ENCODE measurements at regions not wholly inside any gene's neighbourhood (a gene's known extent, or its start where the extent isn't known, plus 50 kb on each side); places are given as distances from the start of the nearest gene placed in this dataset.

- TF ChIP-seq POLR2A (IDR thresholded peaks at IDR 0.05) (no peak), CTCF (IDR thresholded peaks at IDR 0.05) (no peak), EP300 (IDR thresholded peaks at IDR 0.05; ENCODE audit: low read depth) (no peak), POLR2AphosphoS5 (IDR thresholded peaks at IDR 0.05) (no peak)
- intact Hi-C loops (cut with DNase I; ENCODE audit: low total_unique reads), result no loop called here
These were observed 310.9 kb upstream of the RBFOX1 start for GRCh38 chr16:7021653-7022275.

DNA sequence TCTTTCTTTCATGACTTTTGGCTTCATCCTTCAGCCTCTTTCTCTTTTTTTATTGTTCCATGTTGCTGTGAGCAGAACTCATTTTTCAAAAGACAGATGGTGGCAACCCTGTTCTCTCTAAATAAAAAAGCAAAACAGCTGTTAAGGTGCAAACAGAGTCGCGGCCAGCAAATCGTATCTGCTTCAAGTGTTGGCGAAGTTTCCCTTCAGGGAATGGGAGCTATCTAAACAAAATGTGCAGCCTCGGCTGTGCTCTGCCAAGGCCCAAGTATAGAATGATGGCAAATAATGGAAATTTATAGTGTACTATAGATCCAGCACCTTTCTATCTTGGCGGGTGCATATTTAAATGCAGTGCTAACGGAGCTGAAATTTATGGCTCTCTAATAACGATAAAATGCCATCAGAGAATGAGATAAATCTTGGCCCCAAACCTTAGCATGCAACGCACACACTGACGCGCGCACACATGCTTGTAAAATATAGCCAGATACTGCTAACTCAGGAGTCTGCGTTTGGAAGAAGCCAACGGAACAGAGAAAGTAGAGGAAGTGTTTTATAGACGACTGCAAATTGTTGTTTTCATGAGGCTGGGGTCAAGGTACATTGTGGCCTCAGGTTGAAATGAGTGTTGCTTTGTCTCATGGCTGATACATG is 315.5 kb upstream of the RBFOX1 start:
- TF ChIP-seq CTCF (IDR thresholded peaks at IDR 0.05) (no peak), POLR2A (IDR thresholded peaks at IDR 0.05) (no peak), EP300 (IDR thresholded peaks at IDR 0.05; ENCODE audit: low read depth) (no peak)
- in situ Hi-C loops (cut with MboI; ENCODE audit: low pct_ligation_motif_present in 1 of 4, low pct_unique_long_range_greater_than_20kb in 1 of 4, low sequenced_read_pairs in 3 of 4) (no loop called here), intact Hi-C loops (cut with DNase I; ENCODE audit: low total_unique reads) (no loop called here)
- 61 to 63% methylated on average over 6 to 15 of the region's 15 CpGs for WGBS, 2 donors (ENCODE audit: low coverage in 1 of 2)
- Histone ChIP-seq H3K27me3 (no peaks in the 10 kb centered on the region), H3K9me3 (no peaks in the 10 kb centered on the region), H3K27ac (no peak overlapping the region), H3K36me3 (no peaks in the 10 kb centered on the region), H3K4me1 (no peaks in the 10 kb centered on the region), H3K4me3 (no peak overlapping the region)
- no peak for DNase-seq

More at GRCh38 chr16:7021653-7022275, 310.9 kb upstream of the RBFOX1 start:
- Histone ChIP-seq H3K27ac (no peak overlapping the region), H3K4me1 (no peaks in the 10 kb centered on the region), H3K27me3 (no peaks in the 10 kb centered on the region), H3K4me3 (no peak overlapping the region), H3K9me3 (no peaks in the 10 kb centered on the region), H3K36me3 (no peaks in the 10 kb centered on the region)
- in situ Hi-C loops (cut with MboI; ENCODE audit: low pct_ligation_motif_present in 1 of 4, low pct_unique_long_range_greater_than_20kb in 1 of 4, low sequenced_read_pairs in 3 of 4), result no loop called here
- WGBS, 2 donors (ENCODE audit: low coverage in 1 of 2), result 90% methylated on average over 2 of the region's 2 CpGs
- DNase-seq, result no peak

GRCh38 chr16:7014756-7015155 is 317.9 kb upstream of the RBFOX1 start:
- intact Hi-C loops (cut with DNase I; ENCODE audit: low total_unique reads), result no loop called here
- no peaks in the 10 kb centered on the region for H3K4me1 ChIP-seq
- no peaks in the 10 kb centered on the region for H3K9me3 ChIP-seq
- no peak for DNase-seq
- TF ChIP-seq POLR2AphosphoS5 (IDR thresholded peaks at IDR 0.05) (no peak), POLR2A (IDR thresholded peaks at IDR 0.05) (no peak), EP300 (IDR thresholded peaks at IDR 0.05; ENCODE audit: low read depth) (no peak), CTCF (IDR thresholded peaks at IDR 0.05) (no peak)
- no peaks in the 10 kb centered on the region for H3K27me3 ChIP-seq
- no peak overlapping the region for H3K4me3 ChIP-seq
- H3K36me3 ChIP-seq, result no peaks in the 10 kb centered on the region
- 79 to 80% methylated on average over 3 to 6 of the region's 6 CpGs for WGBS, 2 donors (ENCODE audit: low coverage in 1 of 2)
- H3K27ac ChIP-seq, result no peak overlapping the region
- in situ Hi-C loops (cut with MboI; ENCODE audit: low pct_ligation_motif_present in 1 of 4, low pct_unique_long_range_greater_than_20kb in 1 of 4, low sequenced_read_pairs in 3 of 4), result no loop called here

- H3K4me1 ChIP-seq, result no peaks in the 10 kb centered on the region
- H3K27me3 ChIP-seq, result no peaks in the 10 kb centered on the region
- no peak for DNase-seq
- TF ChIP-seq POLR2A (IDR thresholded peaks at IDR 0.05), result no peak
- TF ChIP-seq POLR2AphosphoS5 (IDR thresholded peaks at IDR 0.05), result no peak
- TF ChIP-seq CTCF (IDR thresholded peaks at IDR 0.05), result no peak
- TF ChIP-seq EP300 (IDR thresholded peaks at IDR 0.05; ENCODE audit: low read depth), result no peak
- H3K27ac ChIP-seq, result no peak overlapping the region
- intact Hi-C loops (cut with DNase I; ENCODE audit: low total_unique reads), result no loop called here
- WGBS, 2 donors (ENCODE audit: low coverage in 1 of 2), result 47 to 49% methylated on average over 5 of the region's 5 CpGs
- H3K9me3 ChIP-seq, result no peaks in the 10 kb centered on the region
- in situ Hi-C loops (cut with MboI; ENCODE audit: low pct_ligation_motif_present in 1 of 4, low pct_unique_long_range_greater_than_20kb in 1 of 4, low sequenced_read_pairs in 3 of 4), result no loop called here
- no peak overlapping the region for H3K4me3 ChIP-seq
- no peaks in the 10 kb centered on the region for H3K36me3 ChIP-seq
These were observed 318.7 kb upstream of the RBFOX1 start for GRCh38 chr16:7013990-7014389.

Measured in transverse colon (tissue), 4 donors.